Endodermal cell (in vitro differentiated cells): ENCODE measurements at regions not wholly inside any gene's neighbourhood (a gene's known extent, or its start where the extent isn't known, plus 50 kb on each side); places are given as distances from the start of the nearest gene placed in this dataset.

Experiments used
- DNase-seq: peaks from one replicate; pipeline ENCODE4 v3.0.0-alpha.2; 2017
- H3K27ac ChIP-seq: 2 replicates; pipeline ENCODE4 v1.5.1; 2013; ENCODE audit warnings: mild to moderate bottlenecking, low read depth, low read length, moderate library complexity
- H3K27me3 ChIP-seq: 2 replicates; pipeline ENCODE4 v1.6.1; 2013; ENCODE audit warnings: mild to moderate bottlenecking, low read length, moderate library complexity; ENCODE audit not compliant: insufficient read depth, control insufficient read depth, poor library complexity, severe bottlenecking
- H3K36me3 ChIP-seq: 2 replicates; pipeline ENCODE4 v1.7.0; 2013; ENCODE audit warnings: mild to moderate bottlenecking, low read length, moderate library complexity; ENCODE audit not compliant: control insufficient read depth, insufficient read depth
- H3K4me1 ChIP-seq: one replicate; pipeline ENCODE4 v1.7.0; 2013; ENCODE audit warnings: low read length; ENCODE audit not compliant: control insufficient read depth, insufficient read depth
- H3K4me3 ChIP-seq: 2 replicates; pipeline ENCODE4 v1.5.1; 2013; ENCODE audit warnings: mild to moderate bottlenecking, low read length, moderate library complexity
- H3K9ac ChIP-seq: 2 replicates; pipeline ENCODE4 v1.6.1; 2013; ENCODE audit warnings: mild to moderate bottlenecking, low read length, moderate library complexity; ENCODE audit not compliant: poor library complexity, severe bottlenecking; ENCODE audit errors: extremely low read depth
- H3K9me3 ChIP-seq: 2 replicates; pipeline ENCODE4 v1.6.1; 2013; ENCODE audit warnings: mild to moderate bottlenecking, low read length, moderate library complexity; ENCODE audit not compliant: control insufficient read depth
- H3K27ac Mint-ChIP-seq: 2 replicates; pipeline ENCODE4 v1.8.0; 2020; ENCODE audit warnings: mixed read lengths
- H3K27me3 Mint-ChIP-seq: 2 replicates; pipeline ENCODE4 v1.8.0; 2021; ENCODE audit warnings: mild to moderate bottlenecking, mixed read lengths; ENCODE audit not compliant: insufficient read depth
- H3K36me3 Mint-ChIP-seq: 2 replicates; pipeline ENCODE4 v1.8.0; 2020; ENCODE audit warnings: low read depth, mixed read lengths
- H3K4me1 Mint-ChIP-seq: 2 replicates; pipeline ENCODE4 v1.8.0; 2020; ENCODE audit warnings: mixed read lengths
- H3K4me3 Mint-ChIP-seq: 2 replicates; pipeline ENCODE4 v1.8.0; 2020; ENCODE audit warnings: mild to moderate bottlenecking, moderate library complexity, mixed read lengths
- H3K9me3 Mint-ChIP-seq: 2 replicates; pipeline ENCODE4 v1.8.0; 2020; ENCODE audit warnings: mild to moderate bottlenecking, mixed read lengths
- CTCF ChIP-seq: fragments of 200-600 bp; sonication (generic); conservative IDR thresholded peaks from 2 replicates; pipeline ENCODE4 v1.5.0; 2021; ENCODE audit warnings: antibody characterized with exemption, mild to moderate bottlenecking
- WGBS, 2 experiments: methylation state at CpG; one replicate each; pipeline versions ENCODE4 v1.1.5 to v1.1.7; 2013; ENCODE audit warnings: missing lambda C conversion rate in 2 of 2, mixed read lengths in 1 of 2; ENCODE audit not compliant: insufficient coverage in 1 of 2, insufficient read length in 1 of 2; 5-methylcytosine and 5-hydroxymethylcytosine counted together

- H3K36me3 Mint-ChIP-seq = no peaks in the 10 kb centered on the region
- DNase-seq = no peak
- H3K4me1 Mint-ChIP-seq = no peaks in the 10 kb centered on the region
Measured at GRCh38 chr2:129224022-129224421, 755.4 kb upstream of the RAB6C start.

GRCh38 chr2:129224486-129224885 is 755.0 kb upstream of the RAB6C start:
- WGBS, 2 experiments = 88 to 92% methylated on average over 1 to 3 of the region's 3 CpGs
- DNase-seq = no peak
- no peaks in the 10 kb centered on the region for H3K36me3 ChIP-seq
- no peak overlapping the region for H3K4me3 ChIP-seq
- Mint-ChIP-seq H3K4me3 (no peak overlapping the region), H3K27me3 (peaks cover 5% of the 10 kb centered on the region), H3K27ac (no peak overlapping the region), H3K9me3 (no peaks in the 10 kb centered on the region), H3K36me3 (no peaks in the 10 kb centered on the region), H3K4me1 (no peaks in the 10 kb centered on the region)
- no peak for TF ChIP-seq CTCF
- H3K4me1 ChIP-seq = no peaks in the 10 kb centered on the region
- H3K27ac ChIP-seq = no peak overlapping the region
- no peaks in the 10 kb centered on the region for H3K9me3 ChIP-seq
- H3K9ac ChIP-seq = no peak overlapping the region
- no peaks in the 10 kb centered on the region for H3K27me3 ChIP-seq

More at GRCh38 chr2:129224022-129224421, 755.4 kb upstream of the RAB6C start:
- 82 to 93% methylated on average over 6 to 10 of the region's 10 CpGs for WGBS, 2 experiments
- H3K9ac ChIP-seq = no peak overlapping the region
- Mint-ChIP-seq H3K4me3 (no peak overlapping the region), H3K9me3 (no peaks in the 10 kb centered on the region), H3K27me3 (peaks cover 5% of the 10 kb centered on the region), H3K27ac (no peak overlapping the region)
- H3K4me1 ChIP-seq = no peaks in the 10 kb centered on the region
- no peaks in the 10 kb centered on the region for H3K9me3 ChIP-seq
- no peak overlapping the region for H3K27ac ChIP-seq
- H3K4me3 ChIP-seq = no peak overlapping the region
- H3K36me3 ChIP-seq = no peaks in the 10 kb centered on the region
- H3K27me3 ChIP-seq = no peaks in the 10 kb centered on the region
- no peak for TF ChIP-seq CTCF

GRCh38 chr2:129229196-129229595 is 750.3 kb upstream of the RAB6C start:
- DNase-seq = no peak
- H3K4me3 ChIP-seq = no peak overlapping the region
- TF ChIP-seq CTCF = no peak
- H3K9ac ChIP-seq = no peak overlapping the region
- H3K9me3 ChIP-seq = no peaks in the 10 kb centered on the region
- H3K27ac ChIP-seq = no peak overlapping the region
- 55 to 83% methylated on average over 1 to 3 of the region's 3 CpGs for WGBS, 2 experiments
- Mint-ChIP-seq H3K9me3 (no peaks in the 10 kb centered on the region), H3K27ac (no peak overlapping the region), H3K36me3 (no peaks in the 10 kb centered on the region), H3K27me3 (peaks cover 2% of the 10 kb centered on the region), H3K4me3 (no peak overlapping the region), H3K4me1 (no peaks in the 10 kb centered on the region)
- H3K36me3 ChIP-seq = no peaks in the 10 kb centered on the region
- no peaks in the 10 kb centered on the region for H3K27me3 ChIP-seq
- H3K4me1 ChIP-seq = no peaks in the 10 kb centered on the region
